GM12892 (cell line): ENCODE measurements at regions not wholly inside any gene's neighbourhood (a gene's known extent, or its start where the extent isn't known, plus 50 kb on each side); places are given as distances from the start of the nearest gene placed in this dataset.
"Not testable (repeated sequence)": the region's sequence is repeated elsewhere in the genome, so short reads cannot be mapped to it uniquely, and the experiment has no call there.

Source experiments
- DNase-seq: peaks from one replicate; pipeline ENCODE4 v3.0.0; 2011; ENCODE audit not compliant: insufficient read length
- FAIRE-seq: peaks from 2 replicates; lab custom pipeline; 2011; peaks lifted over from hg19 to GRCh38; lab: Jason Lieb, UNC
- POLR2A ChIP-seq: IDR thresholded peaks from 2 replicates; pipeline ENCODE4 v1.6.1; 2011; ENCODE audit warnings: low read depth, low read length, control low read depth
- POLR2AphosphoS5 ChIP-seq: IDR thresholded peaks from 2 replicates; pipeline ENCODE4 v1.6.1; 2011; ENCODE audit warnings: low read depth, low read length, control low read depth
- TAF1 ChIP-seq: IDR thresholded peaks from 2 replicates; pipeline ENCODE4 v1.6.1; 2011; ENCODE audit warnings: low read depth, mild to moderate bottlenecking, control low read depth, low read length, borderline replicate concordance

- TF ChIP-seq POLR2AphosphoS5 (no peak), TAF1 (no peak), POLR2A (no peak)
- DNase-seq (no peak), FAIRE-seq (no peak)
Measured at GRCh38 chr7:131686833-131687232, 130.4 kb upstream of the PODXL start.

- FAIRE-seq (no peak), DNase-seq (no peak)
- TF ChIP-seq POLR2AphosphoS5 = no peak
- TF ChIP-seq TAF1 = no peak
Measured at GRCh38 chr7:131683536-131684125, 127.2 kb upstream of the PODXL start.

- no peak for DNase-seq
- TF ChIP-seq POLR2AphosphoS5 = no peak
- TF ChIP-seq TAF1 = no peak
- FAIRE-seq = no peak
Measured at GRCh38 chr7:131681961-131682360, 125.5 kb upstream of the PODXL start.

DNA sequence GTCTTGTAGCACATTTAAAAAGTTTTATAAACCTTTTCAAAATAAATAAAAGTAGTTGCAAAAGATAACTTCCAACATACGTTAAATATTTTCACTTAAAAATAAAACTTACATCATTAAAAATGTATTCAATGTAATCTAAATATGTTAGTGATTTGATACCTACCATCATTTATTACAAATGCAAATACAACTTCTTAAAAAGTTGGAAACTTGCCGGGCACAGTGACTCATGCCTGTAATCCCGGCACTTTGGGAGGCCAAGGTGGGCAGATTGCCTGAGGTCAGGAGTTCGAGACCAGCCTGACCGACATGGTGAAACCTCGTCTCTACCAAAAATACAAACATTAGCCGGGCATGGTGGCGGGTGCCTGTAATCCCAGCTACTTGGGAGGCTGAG, 122.6 kb upstream of the PODXL start:
- not testable (repeated sequence) for FAIRE-seq, DNase-seq

- not testable (repeated sequence) for DNase-seq, FAIRE-seq
Measured at GRCh38 chr7:131676850-131677249, 120.4 kb upstream of the PODXL start.

DNA sequence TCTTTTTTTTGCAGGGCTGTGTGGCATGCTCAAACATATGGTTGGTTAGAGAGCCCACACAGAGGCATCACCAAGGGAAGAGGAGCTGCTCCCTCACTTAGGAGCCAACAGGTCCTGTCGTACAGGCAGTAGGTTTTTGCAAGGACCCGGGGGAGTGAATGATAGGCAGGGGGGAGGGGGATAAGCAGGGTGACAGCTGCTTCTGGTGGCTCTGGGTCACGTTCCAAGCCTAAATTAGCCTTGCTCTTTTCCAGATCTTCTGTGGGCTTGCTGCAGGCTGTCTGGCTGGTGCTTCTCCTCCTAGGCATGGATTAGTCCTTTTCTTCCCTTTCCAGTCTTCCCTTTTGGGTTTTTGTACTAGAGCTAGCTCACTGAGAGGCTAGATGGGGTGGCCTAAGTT, 117.7 kb upstream of the PODXL start:
- FAIRE-seq = no peak
- DNase-seq = no peak
- no peak for TF ChIP-seq POLR2A
- no peak for TF ChIP-seq POLR2AphosphoS5
- TF ChIP-seq TAF1 = no peak

DNA sequence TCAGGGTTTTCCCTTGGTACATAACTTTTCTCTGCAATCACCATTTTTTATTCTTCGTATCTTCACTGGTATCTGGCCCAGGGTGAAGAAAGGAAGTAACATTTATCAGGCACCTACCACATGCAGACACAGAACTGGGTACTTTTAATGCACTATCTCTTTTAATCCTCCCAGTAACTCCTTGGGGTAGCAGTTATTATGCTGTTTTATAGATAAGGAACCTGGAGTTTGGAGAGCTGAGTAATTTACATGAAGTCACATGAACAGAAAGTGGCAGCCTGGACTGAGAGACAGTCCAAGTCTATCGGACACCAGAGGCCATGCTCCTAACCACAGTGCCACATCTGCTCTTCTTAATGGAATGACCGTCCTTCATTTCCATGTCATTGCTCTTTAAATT, 117.1 kb upstream of the PODXL start:
- TF ChIP-seq POLR2AphosphoS5 (no peak), TAF1 (no peak), POLR2A (no peak)
- no peak for DNase-seq
- no peak for FAIRE-seq

DNA sequence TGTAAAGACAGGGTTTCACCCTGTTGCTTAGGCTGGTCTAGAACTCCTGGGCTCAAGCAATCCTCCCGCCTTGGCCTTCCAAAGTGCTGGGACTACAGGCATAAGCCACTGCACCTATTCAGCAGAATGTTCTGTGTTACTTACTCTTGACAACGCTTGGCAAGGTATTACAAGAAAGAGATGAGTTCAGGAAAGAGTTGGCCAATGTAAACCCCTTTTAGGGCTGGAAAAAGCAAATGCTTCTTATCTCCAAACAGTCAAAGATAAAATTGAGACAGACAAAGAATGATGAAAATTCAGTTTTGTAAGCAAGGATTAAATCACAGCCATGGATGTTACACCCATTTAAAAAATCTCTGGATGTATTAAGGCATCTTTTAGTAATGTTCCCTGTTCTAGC, 114.0 kb upstream of the PODXL start:
- FAIRE-seq (no peak), DNase-seq (no peak)
- TF ChIP-seq TAF1 = no peak
- no peak for TF ChIP-seq POLR2AphosphoS5
- TF ChIP-seq POLR2A = no peak

DNA sequence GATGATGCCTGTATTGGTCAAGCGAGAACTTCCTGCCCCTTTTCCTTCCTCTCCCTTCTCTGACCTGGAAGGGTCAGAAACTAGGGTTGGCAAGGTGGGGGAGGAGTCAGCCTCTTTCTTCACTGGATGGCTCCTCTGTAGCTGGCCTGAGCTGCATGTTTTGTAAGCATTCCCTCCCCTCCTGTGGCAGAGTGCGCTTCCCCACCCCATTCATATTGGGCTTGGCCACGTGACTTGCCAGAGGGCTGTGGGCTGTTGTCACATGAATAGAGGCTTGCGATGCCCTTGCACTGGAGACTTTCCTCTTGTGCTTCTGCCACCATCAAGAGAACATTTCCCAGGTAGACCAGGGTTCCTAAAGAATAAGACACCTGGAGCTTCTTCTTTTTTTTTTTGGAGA, 111.3 kb upstream of the PODXL start:
- TF ChIP-seq POLR2AphosphoS5 = no peak
- no peak for TF ChIP-seq TAF1
- TF ChIP-seq POLR2A = no peak
- FAIRE-seq (no peak), DNase-seq (no peak)

DNA sequence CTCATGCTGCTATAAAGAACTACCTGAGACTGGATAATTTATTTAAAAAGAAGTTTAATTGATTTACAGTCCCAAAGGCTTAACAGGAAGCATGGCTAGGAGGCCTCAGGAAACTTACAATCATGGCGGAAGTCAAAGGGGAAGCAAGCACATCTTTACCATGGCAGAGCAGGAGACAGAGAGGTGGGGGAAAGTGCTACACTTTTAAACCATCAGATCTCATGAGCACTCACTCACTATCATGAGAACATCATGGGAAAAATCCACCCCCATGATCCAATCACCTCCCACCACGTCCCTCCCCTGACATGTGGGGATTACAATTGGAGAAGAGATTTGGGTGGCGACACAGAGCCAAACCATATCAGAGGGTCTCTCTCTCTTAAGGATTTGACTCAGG, 108.6 kb upstream of the PODXL start:
- DNase-seq = no peak
- no peak for FAIRE-seq
- TF ChIP-seq POLR2A = no peak

- TF ChIP-seq POLR2A (no peak), POLR2AphosphoS5 (no peak), TAF1 (no peak)
- FAIRE-seq (no peak), DNase-seq (no peak)
Measured at GRCh38 chr7:131664570-131664969, 108.1 kb upstream of the PODXL start.

- not testable (repeated sequence) for FAIRE-seq, DNase-seq
Measured at GRCh38 chr7:131662301-131662873, 106.0 kb upstream of the PODXL start.

DNA sequence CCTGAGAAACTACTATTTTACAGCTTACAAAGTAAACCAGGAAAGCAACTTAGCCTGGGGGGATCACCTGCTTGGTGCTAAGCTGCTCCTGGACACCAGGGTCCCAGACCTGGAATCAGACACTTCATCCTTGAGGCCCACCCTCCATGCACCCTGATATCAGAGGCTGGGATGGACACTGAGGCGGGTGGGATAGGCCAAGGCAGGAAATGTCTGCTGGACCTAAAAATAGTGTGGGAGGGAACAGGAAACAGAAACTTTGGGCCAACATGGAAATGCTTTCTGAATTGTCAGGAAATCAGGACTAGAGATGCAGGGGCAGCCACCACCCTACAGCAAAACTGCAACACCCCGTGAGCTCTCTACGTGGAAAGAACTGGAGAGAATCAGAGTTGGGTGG, 101.5 kb upstream of the PODXL start:
- DNase-seq (no peak), FAIRE-seq (no peak)
- TF ChIP-seq POLR2A (no peak), TAF1 (no peak), POLR2AphosphoS5 (no peak)
